ENCODE measurements at regions not wholly inside any gene's neighbourhood (a gene's known extent, or its start where the extent isn't known, plus 50 kb on each side); places are given as distances from the start of the nearest gene placed in this dataset.

- TF ChIP-seq YY1 (IDR thresholded peaks at IDR 0.05; ENCODE audit: insufficient read depth, insufficient read length): no peak
- TF ChIP-seq ZNF274 (IDR thresholded peaks at IDR 0.05; ENCODE audit: low read depth, low read length): no peak
- no peak for TF ChIP-seq SUZ12 (IDR thresholded peaks at IDR 0.05; ENCODE audit: extremely low read depth, insufficient read depth, insufficient read length)
Measured at GRCh38 chr20:50330504-50331313, 140.1 kb downstream of the CEBPB start.

Data from NT2/D1 (cell line).